ENCODE measurements at regions not wholly inside any gene's neighbourhood (a gene's known extent, or its start where the extent isn't known, plus 50 kb on each side); places are given as distances from the start of the nearest gene placed in this dataset.

GRCh38 chr1:4336507-4336906, 317.9 kb upstream of the AJAP1 start:
- DNase-seq (ENCODE audit: insufficient read length, low spot score) (no peak), FAIRE-seq (no peak)

DNA sequence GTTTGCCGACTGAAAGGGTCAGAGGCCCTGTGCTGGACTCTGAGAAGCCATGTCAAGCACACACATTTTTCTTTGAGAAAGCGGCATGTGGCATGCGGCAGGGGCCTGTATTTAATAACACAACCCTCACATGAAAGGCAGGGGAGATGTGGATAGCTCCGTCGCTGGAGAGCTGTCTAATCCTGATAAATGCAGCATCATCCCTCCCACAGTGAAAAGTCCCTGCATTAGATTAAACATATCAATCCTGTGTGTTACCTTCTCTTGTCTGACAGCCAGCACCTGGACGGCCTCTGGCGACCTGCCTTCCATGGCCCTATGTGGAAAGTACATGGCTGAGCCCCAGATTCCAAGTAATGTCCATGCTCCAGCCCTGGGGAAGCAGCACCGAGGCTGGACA, 313.0 kb upstream of the AJAP1 start:
- DNase-seq (ENCODE audit: insufficient read length, low spot score) (no peak), FAIRE-seq (no peak)

GRCh38 chr1:4344065-4344732, 310.2 kb upstream of the AJAP1 start:
- FAIRE-seq (peak; percentile 26), DNase-seq (ENCODE audit: insufficient read length, low spot score) (peak; percentile 31)

- FAIRE-seq, result no peak
- DNase-seq (ENCODE audit: insufficient read length, low spot score), result no peak
Measured at GRCh38 chr1:4345094-4345493, 309.3 kb upstream of the AJAP1 start.

- FAIRE-seq, result no peak
- no peak for DNase-seq (ENCODE audit: insufficient read length, low spot score)
Measured at GRCh38 chr1:4346131-4346530, 308.3 kb upstream of the AJAP1 start.

- no peak for FAIRE-seq
Measured at GRCh38 chr1:4351453-4351852, 303.0 kb upstream of the AJAP1 start.

DNA sequence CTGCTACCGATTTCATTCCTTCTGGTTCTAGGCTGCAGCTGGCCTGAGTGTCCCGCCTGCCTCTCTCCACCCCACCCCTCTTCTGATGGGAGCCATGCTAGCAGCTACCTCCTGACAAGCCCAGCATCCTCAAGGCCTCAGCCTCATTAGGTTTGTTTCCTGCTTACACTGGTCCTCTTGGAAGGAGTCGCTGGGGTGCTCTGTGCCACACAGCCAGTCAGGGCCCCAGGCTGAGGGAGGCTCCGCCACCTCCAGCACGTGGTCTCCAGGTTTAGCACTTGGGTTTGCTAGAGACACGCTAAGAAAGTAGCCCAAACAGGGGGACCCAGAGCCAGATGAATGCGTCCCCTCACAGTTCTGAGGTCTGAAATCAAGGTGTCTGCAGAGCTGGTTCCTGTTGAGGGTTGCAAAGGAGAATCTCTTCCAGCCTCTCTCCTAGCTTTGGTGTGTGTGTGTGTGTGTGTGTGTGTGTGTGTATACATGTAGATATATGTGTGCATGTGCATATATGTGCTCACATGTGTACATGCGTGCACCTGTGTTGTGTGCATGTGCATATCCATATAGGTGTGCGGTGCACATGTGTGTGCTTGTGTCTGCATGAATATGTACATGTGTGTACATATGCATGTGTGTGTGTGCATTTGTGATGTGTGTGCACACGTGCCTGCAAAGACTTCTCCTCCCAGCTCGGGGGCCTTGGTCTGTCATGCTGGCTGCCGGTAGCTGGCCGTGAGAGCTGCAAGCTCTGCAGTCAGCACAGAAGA, 301.1 kb upstream of the AJAP1 start:
- DNase-seq (ENCODE audit: insufficient read length, low spot score) (no peak), FAIRE-seq (no peak)

More at GRCh38 chr1:4351453-4351852, 303.0 kb upstream of the AJAP1 start:
- no peak for DNase-seq (ENCODE audit: insufficient read length, low spot score)

GRCh38 chr1:4355839-4356238, 298.6 kb upstream of the AJAP1 start:
- no peak for DNase-seq (ENCODE audit: insufficient read length, low spot score)
- FAIRE-seq, result no peak

DNA sequence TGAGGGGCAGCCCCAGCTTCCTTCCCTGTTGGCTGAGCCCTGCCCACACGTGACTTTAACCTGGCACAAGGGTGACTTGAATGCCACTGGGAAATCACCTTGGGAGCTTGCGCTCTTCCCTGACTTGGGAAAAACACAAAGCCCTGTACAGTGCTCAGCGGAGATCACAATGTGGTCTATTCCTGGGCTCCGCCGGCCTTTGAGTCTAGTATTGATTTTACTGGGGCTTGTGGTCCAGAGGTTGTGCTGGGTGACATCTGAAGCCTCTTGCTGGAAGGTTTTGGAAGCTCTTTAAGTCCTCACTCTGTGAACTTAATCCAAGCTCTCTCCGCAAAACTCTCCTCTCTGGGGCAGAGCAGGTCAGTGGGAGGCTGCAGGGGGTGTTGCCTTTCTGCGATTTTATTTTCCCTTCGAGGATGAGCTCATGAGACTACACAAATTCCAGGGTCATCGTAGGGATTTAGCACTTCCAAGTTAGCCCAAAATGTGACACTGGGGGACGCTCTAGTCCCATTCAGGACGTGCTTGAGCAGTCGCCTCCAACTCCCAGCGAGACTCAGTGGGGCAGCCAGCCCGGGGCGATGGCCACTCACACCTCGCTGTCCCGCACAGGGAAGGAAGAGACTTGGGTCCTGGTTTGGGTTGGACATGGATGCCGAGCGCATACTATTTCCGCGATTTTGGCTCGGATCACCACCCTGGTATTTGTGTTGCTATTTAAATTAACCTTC, 291.9 kb upstream of the AJAP1 start:
- FAIRE-seq (no peak), DNase-seq (ENCODE audit: insufficient read length, low spot score) (no peak)

DNA sequence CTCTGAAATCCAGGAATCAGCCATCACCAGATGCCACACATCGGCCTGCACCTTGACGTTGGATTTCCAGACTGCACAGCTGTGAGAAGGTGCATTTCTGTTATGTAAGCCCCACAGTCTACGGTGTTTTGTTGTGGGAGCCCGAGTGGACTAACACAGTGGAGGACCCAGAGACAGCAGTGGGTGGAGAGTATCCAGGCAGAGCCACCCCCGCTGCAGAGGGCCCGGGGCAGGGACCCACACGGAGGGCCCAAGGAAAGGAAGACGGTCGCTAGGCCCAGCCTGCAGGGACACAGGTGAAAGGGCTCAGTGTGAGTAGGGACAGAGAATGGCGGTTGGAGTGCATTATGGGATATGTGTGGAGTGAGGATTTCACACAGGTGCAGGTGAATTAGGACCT, 288.3 kb upstream of the AJAP1 start:
- FAIRE-seq, result no peak
- DNase-seq (ENCODE audit: insufficient read length, low spot score), result no peak

GRCh38 chr1:4367230-4367777, 287.1 kb upstream of the AJAP1 start:
- DNase-seq (ENCODE audit: insufficient read length, low spot score), result no peak
- FAIRE-seq, result no peak

DNA sequence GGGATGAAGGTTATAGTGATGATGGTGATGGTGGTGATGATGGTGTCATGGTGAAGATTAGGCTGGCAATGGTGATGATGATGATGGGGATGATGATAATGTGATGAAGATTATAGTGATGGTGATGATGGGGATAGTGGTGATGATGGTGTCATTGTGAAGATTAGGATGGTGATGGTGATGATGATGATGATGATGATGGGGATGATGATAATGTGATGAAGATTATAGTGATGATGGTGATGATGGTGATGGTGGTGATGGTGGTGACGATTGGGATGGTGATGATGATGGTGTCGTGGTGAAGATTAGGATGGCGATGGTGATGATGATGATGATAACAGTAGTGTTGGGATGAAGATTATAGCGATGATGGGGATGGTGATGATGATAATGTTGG, 285.1 kb upstream of the AJAP1 start:
- DNase-seq (ENCODE audit: insufficient read length, low spot score) (no peak), FAIRE-seq (no peak)

GRCh38 chr1:4371849-4372248, 282.6 kb upstream of the AJAP1 start:
- no peak for DNase-seq (ENCODE audit: insufficient read length, low spot score)
- FAIRE-seq, result no peak

DNA sequence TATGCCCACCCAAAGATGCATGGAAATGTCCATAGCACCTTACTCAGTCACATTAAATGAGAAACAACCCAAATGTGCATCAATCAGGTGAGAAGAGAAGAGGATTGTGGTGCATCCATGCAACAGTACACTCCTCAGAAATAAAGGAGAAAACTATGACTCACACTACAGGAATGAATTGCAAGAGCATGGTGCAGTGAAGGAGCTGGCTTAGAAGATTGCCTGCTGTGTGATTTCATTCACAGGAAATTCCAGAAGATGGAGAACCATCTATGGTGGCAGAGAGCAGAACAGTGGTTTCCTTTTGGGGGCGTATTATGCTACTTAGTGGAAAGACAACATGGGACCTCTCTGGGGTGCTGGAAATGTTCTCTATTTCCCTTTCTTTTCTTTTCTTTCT, 278.6 kb upstream of the AJAP1 start:
- FAIRE-seq (no peak), DNase-seq (ENCODE audit: insufficient read length, low spot score) (no peak)

- DNase-seq (ENCODE audit: insufficient read length, low spot score) (no peak), FAIRE-seq (no peak)
Measured at GRCh38 chr1:4379451-4380175, 274.8 kb upstream of the AJAP1 start.

DNA sequence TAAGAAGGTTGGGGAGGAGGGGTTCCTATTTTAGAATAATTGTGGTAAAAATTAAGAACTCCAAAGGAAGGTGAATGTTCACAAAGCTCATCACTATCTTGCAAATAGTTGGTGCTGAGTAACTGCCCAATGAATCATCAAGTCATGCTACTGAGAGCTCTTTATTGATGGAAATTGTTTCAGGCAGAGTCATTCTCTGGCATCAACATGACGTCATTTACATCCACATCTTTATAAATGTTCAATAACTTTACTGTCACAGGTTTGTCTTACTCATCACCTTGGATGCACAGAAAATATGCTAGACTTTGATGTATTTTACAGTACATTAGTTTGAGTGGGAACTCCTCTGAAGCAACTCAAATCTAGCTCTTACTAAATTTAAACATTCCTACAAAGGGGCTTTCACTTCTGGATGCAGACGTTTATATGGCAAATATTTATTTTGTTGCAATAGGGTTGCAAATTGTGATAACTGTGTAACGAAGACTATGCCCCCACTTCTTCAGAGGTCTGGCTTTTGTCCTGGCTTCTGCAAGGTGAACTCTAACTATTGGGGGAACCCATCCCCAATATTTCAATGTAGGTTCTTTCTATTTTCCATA, 273.7 kb upstream of the AJAP1 start:
- FAIRE-seq (no peak), DNase-seq (ENCODE audit: insufficient read length, low spot score) (no peak)

DNA sequence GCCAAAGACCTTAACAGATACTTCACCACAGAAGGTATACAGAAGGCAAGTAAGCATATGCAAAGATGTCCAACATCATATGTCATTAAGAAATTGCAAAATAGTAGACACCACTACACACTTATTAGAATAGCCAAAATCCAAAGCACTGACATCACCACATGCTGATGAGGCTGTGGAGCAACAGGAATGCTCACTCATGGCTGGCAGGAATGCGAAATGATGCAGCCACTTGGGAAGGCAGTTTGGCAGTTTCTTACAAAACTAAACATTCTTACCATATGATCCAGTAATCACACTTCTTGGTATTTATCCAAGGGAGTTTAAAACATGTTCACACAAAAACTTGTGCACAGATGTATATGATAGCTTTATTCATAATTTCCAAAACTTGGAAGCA, 261.2 kb upstream of the AJAP1 start:
- DNase-seq (ENCODE audit: insufficient read length, low spot score) (no peak), FAIRE-seq (no peak)

DNA sequence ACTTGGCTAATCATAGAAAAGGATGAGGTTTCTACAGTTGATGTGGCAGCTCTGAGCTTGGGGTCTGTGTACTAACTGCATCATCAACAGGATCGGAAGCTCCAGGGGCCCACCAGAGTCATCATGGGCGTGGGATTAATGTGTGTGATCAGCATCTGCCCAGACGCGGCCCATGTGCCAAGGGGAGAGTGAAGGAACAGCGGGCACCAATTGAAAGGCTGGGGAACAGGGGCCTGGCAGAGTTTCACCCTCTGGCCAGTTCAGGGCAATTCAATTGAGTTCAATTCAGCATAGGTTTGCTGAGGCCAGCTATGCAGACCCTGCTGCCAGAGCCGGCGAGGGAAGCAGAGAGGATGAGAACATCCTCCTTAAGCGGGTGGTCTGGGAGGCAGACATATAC, 260.0 kb upstream of the AJAP1 start:
- DNase-seq (ENCODE audit: insufficient read length, low spot score) (no peak), FAIRE-seq (no peak)

- FAIRE-seq (no peak), DNase-seq (ENCODE audit: insufficient read length, low spot score) (no peak)
Measured at GRCh38 chr1:4395158-4395557, 259.3 kb upstream of the AJAP1 start.

- DNase-seq (ENCODE audit: insufficient read length, low spot score), result no peak
- no peak for FAIRE-seq
Measured at GRCh38 chr1:4395676-4396075, 258.7 kb upstream of the AJAP1 start.

All from GM19239 (cell line).